Keratinocyte (primary cell): ENCODE measurements at regions not wholly inside any gene's neighbourhood (a gene's known extent, or its start where the extent isn't known, plus 50 kb on each side); places are given as distances from the start of the nearest gene placed in this dataset.

Experiments used
- DNase-seq: peaks from one replicate; pipeline ENCODE4 v3.0.0-alpha.2; 2011; ENCODE audit warnings: low read depth, missing footprints, low spot score
- FAIRE-seq: peaks from 2 replicates; lab custom pipeline; 2011; peaks lifted over from hg19 to GRCh38; lab: Jason Lieb, UNC
- H2AFZ ChIP-seq: 2 replicates; pipeline ENCODE4 v1.6.0; 2012; ENCODE audit warnings: low read length, control low read depth, inconsistent platforms; ENCODE audit not compliant: control insufficient read depth
- H3K27ac ChIP-seq: 2 replicates; pipeline ENCODE4 v1.5.1; 2011; ENCODE audit warnings: low read length; ENCODE audit not compliant: control insufficient read depth, insufficient read depth
- H3K27me3 ChIP-seq: 3 replicates; pipeline ENCODE4 v1.6.0; 2011; ENCODE audit warnings: low read length; ENCODE audit not compliant: control insufficient read depth, insufficient read depth; ENCODE audit errors: extremely low read depth
- H3K36me3 ChIP-seq, 2 experiments: 2 replicates in 1 of 2; 3 replicates in 1 of 2; pipeline ENCODE4 v1.5.1; 2011; ENCODE audit warnings: low read length in 2 of 2, mild to moderate bottlenecking in 1 of 2; ENCODE audit not compliant: control insufficient read depth in 2 of 2, insufficient read depth in 2 of 2; ENCODE audit errors: extremely low read depth in 1 of 2
- H3K4me1 ChIP-seq: 3 replicates; pipeline ENCODE4 v1.5.1; 2011; ENCODE audit warnings: low read length; ENCODE audit not compliant: control insufficient read depth, insufficient read depth; ENCODE audit errors: extremely low read depth
- H3K4me2 ChIP-seq: 3 replicates; pipeline ENCODE4 v1.6.0; 2011; ENCODE audit warnings: low read depth, low read length; ENCODE audit not compliant: control insufficient read depth, insufficient read depth; ENCODE audit errors: extremely low read depth
- H3K4me3 ChIP-seq, 3 experiments: fragments of 200-600 bp in 1 of 3; sonication (generic) in 1 of 3; 2 replicates in 2 of 3; 3 replicates in 1 of 3; pipeline ENCODE4 v1.5.1; 2011 to 2016; ENCODE audit warnings: low read length in 3 of 3, mild to moderate bottlenecking in 3 of 3, control low read depth in 2 of 3, inconsistent platforms in 1 of 3, low read depth in 1 of 3, mixed read lengths in 1 of 3, mixed run types in 1 of 3, moderate library complexity in 1 of 3; ENCODE audit not compliant: control insufficient read depth in 2 of 3, insufficient read depth in 2 of 3; ENCODE audit errors: extremely low read depth in 1 of 3
- H3K79me2 ChIP-seq: 2 replicates; pipeline ENCODE4 v1.6.0; 2012; ENCODE audit warnings: low read length; ENCODE audit not compliant: control insufficient read depth, insufficient read depth
- H3K9ac ChIP-seq: 3 replicates; pipeline ENCODE4 v1.6.0; 2011; ENCODE audit warnings: low read length; ENCODE audit not compliant: control insufficient read depth, insufficient read depth; ENCODE audit errors: extremely low read depth
- H3K9me1 ChIP-seq: 3 replicates; pipeline ENCODE4 v1.6.0; 2011; ENCODE audit warnings: low read length; ENCODE audit not compliant: control insufficient read depth, insufficient read depth; ENCODE audit errors: extremely low read depth
- H3K9me3 ChIP-seq: 2 replicates; pipeline ENCODE4 v1.5.1; 2012; ENCODE audit warnings: low read depth, low read length; ENCODE audit not compliant: control insufficient read depth
- H4K20me1 ChIP-seq: 3 replicates; pipeline ENCODE4 v1.6.0; 2011; ENCODE audit warnings: low read length; ENCODE audit not compliant: control insufficient read depth, insufficient read depth; ENCODE audit errors: extremely low read depth
- EZH2 ChIP-seq: IDR thresholded peaks from one replicate; pipeline ENCODE4 v1.6.1; 2012; ENCODE audit warnings: inconsistent platforms, mild to moderate bottlenecking, low read length, moderate library complexity
- dilution Hi-C: fragments of 300-500 bp; cut with MboI; formaldehyde crosslinking; loops from one replicate; pipeline ENCODE4 v1.7.0; 2020; ENCODE audit warnings: low sequenced_read_pairs; ENCODE audit not compliant: extremely low pct_ligation_motif_present
- TF ChIP-seq, protein P1 (sequence below), 3 experiments: IDR thresholded peaks in 1 of 3; conservative IDR thresholded peaks in 1 of 3; optimal IDR thresholded peaks in 1 of 3; 2 replicates in 2 of 3; 3 replicates in 1 of 3; pipeline versions ENCODE3 to v1.5.1; 2011; ENCODE audit warnings: low read length in 3 of 3, mild to moderate bottlenecking in 3 of 3, moderate library complexity in 2 of 3, control low read depth in 1 of 3, inconsistent platforms in 1 of 3; ENCODE audit not compliant: insufficient read depth in 2 of 3; ENCODE audit errors: extremely low read depth in 1 of 3

DNA sequence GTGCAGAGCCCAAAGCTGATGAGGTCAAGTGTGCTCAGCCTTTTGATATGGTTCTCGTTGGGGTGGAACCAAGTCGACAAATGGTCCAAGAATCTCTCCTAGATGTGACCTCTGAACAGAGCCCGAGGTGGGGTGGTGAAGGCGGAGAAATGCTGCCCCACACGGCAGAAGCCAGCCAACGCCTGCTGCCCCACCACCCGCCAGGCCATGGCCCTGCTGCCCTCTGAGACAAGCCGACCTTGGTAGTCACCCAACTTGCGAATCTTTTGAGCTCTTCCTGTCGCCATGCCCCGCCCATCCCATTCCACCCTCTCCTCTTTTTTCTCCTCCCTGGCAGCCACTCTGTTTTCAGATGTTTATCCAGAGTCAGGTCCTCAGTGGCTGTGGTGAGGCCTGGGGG is 91.5 kb upstream of the EGFLAM start:
- TF ChIP-seq, protein P1, sequence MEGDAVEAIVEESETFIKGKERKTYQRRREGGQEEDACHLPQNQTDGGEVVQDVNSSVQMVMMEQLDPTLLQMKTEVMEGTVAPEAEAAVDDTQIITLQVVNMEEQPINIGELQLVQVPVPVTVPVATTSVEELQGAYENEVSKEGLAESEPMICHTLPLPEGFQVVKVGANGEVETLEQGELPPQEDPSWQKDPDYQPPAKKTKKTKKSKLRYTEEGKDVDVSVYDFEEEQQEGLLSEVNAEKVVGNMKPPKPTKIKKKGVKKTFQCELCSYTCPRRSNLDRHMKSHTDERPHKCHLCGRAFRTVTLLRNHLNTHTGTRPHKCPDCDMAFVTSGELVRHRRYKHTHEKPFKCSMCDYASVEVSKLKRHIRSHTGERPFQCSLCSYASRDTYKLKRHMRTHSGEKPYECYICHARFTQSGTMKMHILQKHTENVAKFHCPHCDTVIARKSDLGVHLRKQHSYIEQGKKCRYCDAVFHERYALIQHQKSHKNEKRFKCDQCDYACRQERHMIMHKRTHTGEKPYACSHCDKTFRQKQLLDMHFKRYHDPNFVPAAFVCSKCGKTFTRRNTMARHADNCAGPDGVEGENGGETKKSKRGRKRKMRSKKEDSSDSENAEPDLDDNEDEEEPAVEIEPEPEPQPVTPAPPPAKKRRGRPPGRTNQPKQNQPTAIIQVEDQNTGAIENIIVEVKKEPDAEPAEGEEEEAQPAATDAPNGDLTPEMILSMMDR (optimal IDR thresholded peaks at IDR 0.05 in 1 of 3, IDR thresholded peaks at IDR 0.05 in 1 of 3, conservative IDR thresholded peaks at IDR 0.05 in 1 of 3; ENCODE audit: extremely low read depth in 1 of 3, insufficient read depth in 2 of 3, low read length in 3 of 3), result no peak

GRCh38 chr5:38165435-38165834 is 92.9 kb upstream of the EGFLAM start:
- Histone ChIP-seq H3K9me1 (no peaks in the 10 kb centered on the region), H3K9ac (no peak overlapping the region), H3K79me2 (no peaks in the 10 kb centered on the region), H3K4me3 (no peak overlapping the region), H3K4me1 (no peaks in the 10 kb centered on the region), H3K4me2 (no peak overlapping the region), H3K27ac (no peak overlapping the region), H4K20me1 (no peaks in the 10 kb centered on the region), H2AFZ (no peak overlapping the region), H3K9me3 (no peaks in the 10 kb centered on the region), H3K27me3 (peaks cover 6% of the 10 kb centered on the region), H3K36me3 (no peaks in the 10 kb centered on the region)
- dilution Hi-C loops, result no loop called here
- no peak for TF ChIP-seq EZH2
- TF ChIP-seq, protein P1 (optimal IDR thresholded peaks at IDR 0.05 in 1 of 3, IDR thresholded peaks at IDR 0.05 in 1 of 3, conservative IDR thresholded peaks at IDR 0.05 in 1 of 3; ENCODE audit: extremely low read depth in 1 of 3, insufficient read depth in 2 of 3, low read length in 3 of 3), result no peak
- DNase-seq (no peak), FAIRE-seq (no peak)

More for the DNA sequence above, 91.5 kb upstream of the EGFLAM start:
- H3K79me2 ChIP-seq, result no peaks in the 10 kb centered on the region
- no peaks in the 10 kb centered on the region for H3K9me1 ChIP-seq
- no peak overlapping the region for H3K27ac ChIP-seq
- no peak overlapping the region for H3K9ac ChIP-seq
- no peaks in the 10 kb centered on the region for H4K20me1 ChIP-seq
- no peaks in the 10 kb centered on the region for H3K9me3 ChIP-seq
- H3K4me2 ChIP-seq, result no peak overlapping the region
- no peak for FAIRE-seq
- no peak overlapping the region for H2AFZ ChIP-seq
- DNase-seq, result no peak
- no peaks in the 10 kb centered on the region for H3K4me1 ChIP-seq
- dilution Hi-C loops, result no loop called here
- no peak overlapping the region for H3K4me3 ChIP-seq
- no peaks in the 10 kb centered on the region for H3K36me3 ChIP-seq
- H3K27me3 ChIP-seq, result peaks cover 6% of the 10 kb centered on the region
